A549 (cell line): ENCODE measurements at regions not wholly inside any gene's neighbourhood (a gene's known extent, or its start where the extent isn't known, plus 50 kb on each side); places are given as distances from the start of the nearest gene placed in this dataset.

Source experiments
- ATAC-seq, 2 experiments: fragments of 200-7000 bp in 1 of 2; fragments of >200 bp in 1 of 2; cut with Nextera tagmentation in 1 of 2; cut with Tn5 transposase in 1 of 2; 3 replicates each; pipeline versions ENCODE4 v1.8.0 to v1.9.1; 2018 to 2020; ENCODE audit warnings: mild to moderate bottlenecking in 1 of 2, moderate library complexity in 1 of 2
- CTCF ChIA-PET: fragments of 300-600 bp; sonication (Branson Sonifier 250); formaldehyde crosslinking; extraction: SDS; loops from one replicate; lab custom pipeline; 2021; ENCODE audit warnings: antibody characterized with exemption, inconsistent platforms; lab: Yijun Ruan, JAX
- POLR2A ChIA-PET: fragments of 350-600 bp; formaldehyde crosslinking; extraction: SDS; loops from one replicate; lab custom pipeline; 2021; ENCODE audit warnings: antibody characterized with exemption, inconsistent platforms; lab: Yijun Ruan, JAX
- DNase-seq, 2 experiments: peaks; one replicate each; pipeline versions ENCODE4 v3.0.0 to v3.0.0-alpha.2; 2011 to 2016; ENCODE audit warnings: low read depth in 1 of 2, low spot score in 1 of 2
- FAIRE-seq: peaks from 2 replicates; lab custom pipeline; 2011; peaks lifted over from hg19 to GRCh38; lab: Jason Lieb, UNC
- H3K27ac ChIP-seq, 2 experiments: fragments of >200 bp; sonication (Bioruptor Twin); formaldehyde crosslinking; 3 replicates each; pipeline ENCODE4 v1.5.1; 2016 to 2017
- H3K4me1 ChIP-seq: fragments of >200 bp; sonication (Bioruptor Twin); formaldehyde crosslinking; 3 replicates; pipeline ENCODE4 v1.6.1; 2016
- H3K4me2 ChIP-seq: fragments of >200 bp; sonication (Bioruptor Twin); formaldehyde crosslinking; 3 replicates; pipeline ENCODE4 v1.6.1; 2016
- H3K4me3 ChIP-seq: fragments of >200 bp; sonication (Bioruptor Twin); formaldehyde crosslinking; 3 replicates; pipeline ENCODE4 v1.5.1; 2016
- H3K9me3 ChIP-seq: fragments of >200 bp; sonication (Bioruptor Twin); formaldehyde crosslinking; 3 replicates; pipeline ENCODE4 v1.6.1; 2016
- BHLHE40 ChIP-seq: IDR thresholded peaks from 2 replicates; pipeline ENCODE4 v1.6.1; 2012; ENCODE audit warnings: low read depth, low read length, inconsistent platforms
- CHD2 ChIP-seq: fragments of 150-350 bp; IDR thresholded peaks from 2 replicates; pipeline ENCODE4 v1.6.1; 2014; ENCODE audit warnings: low read length; ENCODE audit not compliant: partially characterized antibody
- CHD4 ChIP-seq: fragments of 200-600 bp; sonication (generic); IDR thresholded peaks from 2 replicates; pipeline ENCODE4 v1.6.1; 2016; ENCODE audit warnings: antibody characterized with exemption, mild to moderate bottlenecking, borderline replicate concordance
- FOSL2 ChIP-seq, 2 experiments: fragments of 450-650 bp in 1 of 2; fragments of >200 bp in 1 of 2; sonication (Bioruptor Twin) in 1 of 2; formaldehyde crosslinking; IDR thresholded peaks; 2 replicates each; pipeline versions ENCODE4 v1.5.0 to v1.6.1; 2016 to 2020; ENCODE audit warnings: mild to moderate bottlenecking in 1 of 2, moderate library complexity in 1 of 2
- GATA3 ChIP-seq: IDR thresholded peaks from 2 replicates; pipeline ENCODE4 v1.6.1; 2012; ENCODE audit warnings: borderline replicate concordance
- HES2 ChIP-seq: fragments of >200 bp; sonication (Bioruptor Twin); formaldehyde crosslinking; IDR thresholded peaks from 2 replicates; pipeline ENCODE4 v1.6.1; 2016
- HEYL ChIP-seq: fragments of 250-450 bp; sonication (Bioruptor Pico); IDR thresholded peaks from 2 replicates; pipeline ENCODE4 v1.8.0; 2021; ENCODE audit warnings: mild to moderate bottlenecking, moderate library complexity
- HOXB13 ChIP-seq: fragments of 250-450 bp; sonication (Bioruptor Pico); IDR thresholded peaks from 2 replicates; pipeline ENCODE4 v1.5.0; 2020; ENCODE audit warnings: low read depth, mild to moderate bottlenecking, moderate library complexity
- JUN ChIP-seq, 2 experiments: fragments of >200 bp; sonication (Bioruptor Twin); formaldehyde crosslinking; IDR thresholded peaks; 2 replicates in 1 of 2; 3 replicates in 1 of 2; pipeline ENCODE4 v1.6.1; 2016 to 2017
- MAFK ChIP-seq: fragments of 450-650 bp; IDR thresholded peaks from 2 replicates; pipeline ENCODE4 v1.6.1; 2014; ENCODE audit not compliant: partially characterized antibody
- NR3C1 ChIP-seq: fragments of >200 bp; sonication (Bioruptor Twin); formaldehyde crosslinking; IDR thresholded peaks from 3 replicates; pipeline ENCODE4 v1.6.1; 2017
- PHF8 ChIP-seq: fragments of 200-600 bp; sonication (generic); IDR thresholded peaks from 2 replicates; pipeline ENCODE4 v1.6.1; 2016; ENCODE audit warnings: low read depth, mild to moderate bottlenecking, antibody characterized with exemption, moderate library complexity, borderline replicate concordance
- RNF2 ChIP-seq: fragments of 200-600 bp; sonication (generic); IDR thresholded peaks from 2 replicates; pipeline ENCODE4 v1.6.1; 2016; ENCODE audit warnings: low read depth, mild to moderate bottlenecking, antibody characterized with exemption, moderate library complexity, borderline replicate concordance
- SREBF2 ChIP-seq: fragments of 450-650 bp; IDR thresholded peaks from 2 replicates; pipeline ENCODE4 v1.6.1; 2014; ENCODE audit warnings: mild to moderate bottlenecking, moderate library complexity
- ZFP36 ChIP-seq: fragments of 450-650 bp; IDR thresholded peaks from 2 replicates; pipeline ENCODE4 v1.6.1; 2014; ENCODE audit warnings: borderline replicate concordance; ENCODE audit not compliant: partially characterized antibody
- ZSCAN20 ChIP-seq: fragments of 250-450 bp; sonication (Bioruptor Pico); IDR thresholded peaks from 2 replicates; pipeline ENCODE4 v1.8.0; 2022; ENCODE audit warnings: mild to moderate bottlenecking, moderate library complexity
- WGBS: methylation state at CpG from one replicate; pipeline ENCODE4 v1.1.6; 2017; ENCODE audit errors: missing lambda C conversion rate; 5-methylcytosine and 5-hydroxymethylcytosine counted together
- TF ChIP-seq, protein P1 (sequence below): fragments of 450-650 bp; IDR thresholded peaks from 2 replicates; pipeline ENCODE4 v1.6.1; 2014; ENCODE audit warnings: antibody characterized with exemption
- TF ChIP-seq, protein P2 (sequence below): fragments of 150-350 bp; IDR thresholded peaks from 2 replicates; pipeline ENCODE4 v1.6.1; 2014; ENCODE audit warnings: low read depth, mild to moderate bottlenecking, low read length
- TF ChIP-seq, protein P3 (sequence below): IDR thresholded peaks from 2 replicates; pipeline ENCODE4 v1.6.1; 2012
- TF ChIP-seq, protein P4 (sequence below): fragments of >200 bp; sonication (Bioruptor Twin); formaldehyde crosslinking; IDR thresholded peaks from 3 replicates; pipeline ENCODE4 v1.5.1; 2016

DNA sequence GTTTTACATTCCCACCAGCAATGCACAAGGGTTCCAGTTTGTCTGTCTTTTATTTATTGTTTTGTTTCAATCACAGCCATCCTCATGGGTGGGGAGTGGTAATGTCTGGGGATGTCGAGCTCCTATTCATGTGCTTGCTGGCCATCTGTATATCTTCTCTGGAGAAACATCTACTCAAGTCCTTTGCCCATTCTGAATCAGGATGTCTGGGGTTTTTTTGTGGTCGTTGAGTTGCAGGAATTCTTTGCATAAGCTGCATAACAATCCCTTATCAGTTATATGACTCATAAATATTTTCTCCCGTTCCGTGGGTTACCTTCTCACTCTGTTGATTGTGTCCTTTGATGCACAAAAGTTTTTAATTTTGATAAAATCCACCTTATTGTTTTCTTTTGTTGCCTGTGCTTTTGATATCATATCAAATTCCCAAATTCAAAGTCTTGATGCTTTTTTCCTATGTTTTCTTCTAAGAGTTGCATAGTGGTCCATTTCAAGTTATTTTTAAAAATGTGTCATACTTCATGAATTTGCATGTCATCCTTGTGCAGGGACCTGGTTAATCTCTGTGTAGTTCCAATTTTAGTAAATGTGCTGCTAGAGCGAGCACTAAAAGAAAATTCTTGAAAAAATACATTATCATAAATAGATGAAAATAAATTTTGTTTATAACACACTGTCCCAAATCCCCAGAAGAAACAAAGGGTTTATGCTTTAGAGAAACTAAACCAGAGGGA is 54.9 kb upstream of the PDE10A start:
- TF ChIP-seq ZSCAN20 (no peak), GATA3 (peak; percentile 29; the same call in 1 of the 2 replicates), FOSL2 (IDR thresholded peaks at IDR 0.05) (no peak), FOSL2 (CRISPR knock-in tag; IDR thresholded peaks at IDR 0.05) (peak; percentile 57), CHD4 (no peak)
- TF ChIP-seq, protein P1, sequence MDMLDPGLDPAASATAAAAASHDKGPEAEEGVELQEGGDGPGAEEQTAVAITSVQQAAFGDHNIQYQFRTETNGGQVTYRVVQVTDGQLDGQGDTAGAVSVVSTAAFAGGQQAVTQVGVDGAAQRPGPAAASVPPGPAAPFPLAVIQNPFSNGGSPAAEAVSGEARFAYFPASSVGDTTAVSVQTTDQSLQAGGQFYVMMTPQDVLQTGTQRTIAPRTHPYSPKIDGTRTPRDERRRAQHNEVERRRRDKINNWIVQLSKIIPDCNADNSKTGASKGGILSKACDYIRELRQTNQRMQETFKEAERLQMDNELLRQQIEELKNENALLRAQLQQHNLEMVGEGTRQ, result no peak
- CTCF ChIA-PET, result no interaction called here
- no peak overlapping the region for H3K4me3 ChIP-seq
- H3K4me2 ChIP-seq, result peak overlapping the region; percentile 40
- no peaks in the 10 kb centered on the region for H3K9me3 ChIP-seq
- WGBS, result 9% methylated on average over 5 of the region's 5 CpGs
- ATAC-seq (peak in 1 of 2 experiments; percentile 77; a peak in 3 of 6 replicates), DNase-seq (peak in 1 of 2 experiments; percentile 22), FAIRE-seq (no peak)
- peaks cover 29% of the 10 kb centered on the region for H3K4me1 ChIP-seq
- H3K27ac ChIP-seq, result peak overlapping the region in 1 of 2 experiments; percentile 47; a peak in 3 of 6 replicates
- POLR2A ChIA-PET, result no interaction called here

GRCh38 chr6:165716886-165717285 is 53.8 kb upstream of the PDE10A start:
- 95% methylated on average over 4 of the region's 4 CpGs for WGBS
- peak overlapping the region in 1 of 2 experiments; percentile 47; a peak in 1 of 6 replicates for H3K27ac ChIP-seq
- H3K4me2 ChIP-seq, result no peak overlapping the region
- H3K9me3 ChIP-seq, result no peaks in the 10 kb centered on the region
- ATAC-seq (no peak), DNase-seq (no peak), FAIRE-seq (no peak)
- TF ChIP-seq HEYL (CRISPR knock-in tag) (no peak), BHLHE40 (no peak), CHD2 (no peak), RNF2 (no peak), SREBF2 (no peak), PHF8 (no peak), JUN (IDR thresholded peaks at IDR 0.05) (no peak), HES2 (no peak), ZFP36 (no peak), HOXB13 (no peak), MAFK (no peak), NR3C1 (no peak)
- TF ChIP-seq, protein P2, sequence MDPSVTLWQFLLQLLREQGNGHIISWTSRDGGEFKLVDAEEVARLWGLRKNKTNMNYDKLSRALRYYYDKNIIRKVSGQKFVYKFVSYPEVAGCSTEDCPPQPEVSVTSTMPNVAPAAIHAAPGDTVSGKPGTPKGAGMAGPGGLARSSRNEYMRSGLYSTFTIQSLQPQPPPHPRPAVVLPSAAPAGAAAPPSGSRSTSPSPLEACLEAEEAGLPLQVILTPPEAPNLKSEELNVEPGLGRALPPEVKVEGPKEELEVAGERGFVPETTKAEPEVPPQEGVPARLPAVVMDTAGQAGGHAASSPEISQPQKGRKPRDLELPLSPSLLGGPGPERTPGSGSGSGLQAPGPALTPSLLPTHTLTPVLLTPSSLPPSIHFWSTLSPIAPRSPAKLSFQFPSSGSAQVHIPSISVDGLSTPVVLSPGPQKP, result no peak
- TF ChIP-seq, protein P3, sequence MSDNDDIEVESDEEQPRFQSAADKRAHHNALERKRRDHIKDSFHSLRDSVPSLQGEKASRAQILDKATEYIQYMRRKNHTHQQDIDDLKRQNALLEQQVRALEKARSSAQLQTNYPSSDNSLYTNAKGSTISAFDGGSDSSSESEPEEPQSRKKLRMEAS, result no peak
- TF ChIP-seq, protein P4, sequence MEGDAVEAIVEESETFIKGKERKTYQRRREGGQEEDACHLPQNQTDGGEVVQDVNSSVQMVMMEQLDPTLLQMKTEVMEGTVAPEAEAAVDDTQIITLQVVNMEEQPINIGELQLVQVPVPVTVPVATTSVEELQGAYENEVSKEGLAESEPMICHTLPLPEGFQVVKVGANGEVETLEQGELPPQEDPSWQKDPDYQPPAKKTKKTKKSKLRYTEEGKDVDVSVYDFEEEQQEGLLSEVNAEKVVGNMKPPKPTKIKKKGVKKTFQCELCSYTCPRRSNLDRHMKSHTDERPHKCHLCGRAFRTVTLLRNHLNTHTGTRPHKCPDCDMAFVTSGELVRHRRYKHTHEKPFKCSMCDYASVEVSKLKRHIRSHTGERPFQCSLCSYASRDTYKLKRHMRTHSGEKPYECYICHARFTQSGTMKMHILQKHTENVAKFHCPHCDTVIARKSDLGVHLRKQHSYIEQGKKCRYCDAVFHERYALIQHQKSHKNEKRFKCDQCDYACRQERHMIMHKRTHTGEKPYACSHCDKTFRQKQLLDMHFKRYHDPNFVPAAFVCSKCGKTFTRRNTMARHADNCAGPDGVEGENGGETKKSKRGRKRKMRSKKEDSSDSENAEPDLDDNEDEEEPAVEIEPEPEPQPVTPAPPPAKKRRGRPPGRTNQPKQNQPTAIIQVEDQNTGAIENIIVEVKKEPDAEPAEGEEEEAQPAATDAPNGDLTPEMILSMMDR, result no peak
- peaks cover 29% of the 10 kb centered on the region for H3K4me1 ChIP-seq
- ChIA-PET POLR2A (no interaction called here), CTCF (no interaction called here)
- no peak overlapping the region for H3K4me3 ChIP-seq
